ENCODE measurements at regions not wholly inside any gene's neighbourhood (a gene's known extent, or its start where the extent isn't known, plus 50 kb on each side); places are given as distances from the start of the nearest gene placed in this dataset.
A peak's percentile ranks its signal among the peaks of the same experiment; 100 is the strongest.

- TF ChIP-seq, protein P1, sequence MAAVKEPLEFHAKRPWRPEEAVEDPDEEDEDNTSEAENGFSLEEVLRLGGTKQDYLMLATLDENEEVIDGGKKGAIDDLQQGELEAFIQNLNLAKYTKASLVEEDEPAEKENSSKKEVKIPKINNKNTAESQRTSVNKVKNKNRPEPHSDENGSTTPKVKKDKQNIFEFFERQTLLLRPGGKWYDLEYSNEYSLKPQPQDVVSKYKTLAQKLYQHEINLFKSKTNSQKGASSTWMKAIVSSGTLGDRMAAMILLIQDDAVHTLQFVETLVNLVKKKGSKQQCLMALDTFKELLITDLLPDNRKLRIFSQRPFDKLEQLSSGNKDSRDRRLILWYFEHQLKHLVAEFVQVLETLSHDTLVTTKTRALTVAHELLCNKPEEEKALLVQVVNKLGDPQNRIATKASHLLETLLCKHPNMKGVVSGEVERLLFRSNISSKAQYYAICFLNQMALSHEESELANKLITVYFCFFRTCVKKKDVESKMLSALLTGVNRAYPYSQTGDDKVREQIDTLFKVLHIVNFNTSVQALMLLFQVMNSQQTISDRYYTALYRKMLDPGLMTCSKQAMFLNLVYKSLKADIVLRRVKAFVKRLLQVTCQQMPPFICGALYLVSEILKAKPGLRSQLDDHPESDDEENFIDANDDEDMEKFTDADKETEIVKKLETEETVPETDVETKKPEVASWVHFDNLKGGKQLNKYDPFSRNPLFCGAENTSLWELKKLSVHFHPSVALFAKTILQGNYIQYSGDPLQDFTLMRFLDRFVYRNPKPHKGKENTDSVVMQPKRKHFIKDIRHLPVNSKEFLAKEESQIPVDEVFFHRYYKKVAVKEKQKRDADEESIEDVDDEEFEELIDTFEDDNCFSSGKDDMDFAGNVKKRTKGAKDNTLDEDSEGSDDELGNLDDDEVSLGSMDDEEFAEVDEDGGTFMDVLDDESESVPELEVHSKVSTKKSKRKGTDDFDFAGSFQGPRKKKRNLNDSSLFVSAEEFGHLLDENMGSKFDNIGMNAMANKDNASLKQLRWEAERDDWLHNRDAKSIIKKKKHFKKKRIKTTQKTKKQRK (IDR thresholded peaks at IDR 0.05; ENCODE audit: low read length) = no peak
- TF ChIP-seq SOX13 (IDR thresholded peaks at IDR 0.05) (no peak), SOX13 (CRISPR knock-in tag; conservative IDR thresholded peaks at IDR 0.05 in 1 of 2, IDR thresholded peaks at IDR 0.05 in 1 of 2) (peak in 1 of 2 experiments; percentile 63; a peak in 2 of 4 replicates), KLF11 (CRISPR knock-in tag; IDR thresholded peaks at IDR 0.05) (0 out of 2 replicates have a peak, but pooled peaks have one; percentile 35), TFE3 (CRISPR knock-in tag; IDR thresholded peaks at IDR 0.05) (peak; percentile 92), ZNF747 (CRISPR knock-in tag; IDR thresholded peaks at IDR 0.05; ENCODE audit: borderline replicate concordance) (peak; percentile 53; the same call in 1 of the 2 replicates), HNF1A (IDR thresholded peaks at IDR 0.05; ENCODE audit: low read depth) (no peak), HNF1A (CRISPR knock-in tag; IDR thresholded peaks at IDR 0.05; ENCODE audit: borderline replicate concordance) (no peak; the same call in 1 of the 2 replicates), ZNF550 (CRISPR knock-in tag; IDR thresholded peaks at IDR 0.05; ENCODE audit: borderline replicate concordance) (no peak), FOSL2 (CRISPR knock-in tag; IDR thresholded peaks at IDR 0.05) (peak; percentile 90), FOXP4 (CRISPR knock-in tag; IDR thresholded peaks at IDR 0.05) (0 out of 2 replicates have a peak, but pooled peaks have one; percentile 26), ZNF780A (CRISPR knock-in tag; IDR thresholded peaks at IDR 0.05) (no peak)
- TF ChIP-seq, protein P2, sequence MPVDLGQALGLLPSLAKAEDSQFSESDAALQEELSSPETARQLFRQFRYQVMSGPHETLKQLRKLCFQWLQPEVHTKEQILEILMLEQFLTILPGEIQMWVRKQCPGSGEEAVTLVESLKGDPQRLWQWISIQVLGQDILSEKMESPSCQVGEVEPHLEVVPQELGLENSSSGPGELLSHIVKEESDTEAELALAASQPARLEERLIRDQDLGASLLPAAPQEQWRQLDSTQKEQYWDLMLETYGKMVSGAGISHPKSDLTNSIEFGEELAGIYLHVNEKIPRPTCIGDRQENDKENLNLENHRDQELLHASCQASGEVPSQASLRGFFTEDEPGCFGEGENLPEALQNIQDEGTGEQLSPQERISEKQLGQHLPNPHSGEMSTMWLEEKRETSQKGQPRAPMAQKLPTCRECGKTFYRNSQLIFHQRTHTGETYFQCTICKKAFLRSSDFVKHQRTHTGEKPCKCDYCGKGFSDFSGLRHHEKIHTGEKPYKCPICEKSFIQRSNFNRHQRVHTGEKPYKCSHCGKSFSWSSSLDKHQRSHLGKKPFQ (CRISPR knock-in tag; IDR thresholded peaks at IDR 0.05; ENCODE audit: insufficient replicate concordance) = no peak
These were observed 57.5 kb upstream of the IFFO2 start (continued) for GRCh38 chr1:19013826-19014548.

Data from HepG2 (cell line).